Nephron (organoid): ENCODE measurements at regions not wholly inside any gene's neighbourhood (a gene's known extent, or its start where the extent isn't known, plus 50 kb on each side); places are given as distances from the start of the nearest gene placed in this dataset.

Experiments used
- H3K27ac Mint-ChIP-seq, 3 experiments: 2 replicates each; pipeline ENCODE4 v1.8.0; 2020; ENCODE audit warnings: mixed read lengths in 3 of 3, mild to moderate bottlenecking in 2 of 3, moderate library complexity in 1 of 3
- H3K27me3 Mint-ChIP-seq: 2 replicates; pipeline ENCODE4 v1.8.0; 2021; ENCODE audit warnings: low read depth, mild to moderate bottlenecking, moderate library complexity, mixed read lengths
- H3K36me3 Mint-ChIP-seq: 2 replicates; pipeline ENCODE4 v1.8.0; 2020; ENCODE audit warnings: low read depth, mixed read lengths
- H3K4me1 Mint-ChIP-seq: 2 replicates; pipeline ENCODE4 v1.8.0; 2020; ENCODE audit warnings: mixed read lengths
- H3K4me3 Mint-ChIP-seq, 3 experiments: 2 replicates each; pipeline ENCODE4 v1.8.0; 2020; ENCODE audit warnings: mild to moderate bottlenecking in 3 of 3, mixed read lengths in 3 of 3, moderate library complexity in 2 of 3
- H3K9me3 Mint-ChIP-seq: 2 replicates; pipeline ENCODE4 v1.8.0; 2020; ENCODE audit warnings: mixed read lengths
- TF ChIP-seq, protein P1 (sequence below), 3 experiments: fragments of 200-600 bp; sonication (generic); IDR thresholded peaks; one replicate each; pipeline ENCODE4 v1.5.0; 2021; ENCODE audit warnings: antibody characterized with exemption in 3 of 3; ENCODE audit not compliant: unreplicated experiment in 3 of 3

DNA sequence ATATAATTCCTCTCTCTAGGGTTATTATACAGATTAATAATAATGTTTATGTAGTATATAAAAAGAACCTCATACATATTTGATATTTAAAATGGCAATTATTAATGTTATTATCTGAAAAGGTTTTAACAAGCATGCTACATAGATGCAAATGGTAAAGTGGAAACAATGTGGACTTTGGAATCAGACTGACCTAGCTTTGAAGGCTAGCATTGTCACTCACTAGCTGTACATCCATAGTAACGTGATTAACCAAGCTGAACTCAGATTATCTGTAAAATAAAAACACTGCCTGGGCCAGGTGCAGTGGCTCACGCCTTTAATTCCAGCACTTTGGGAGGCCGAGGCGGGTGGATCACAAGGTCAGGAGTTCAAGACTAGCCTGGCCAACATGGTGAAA, 233.7 kb upstream of the SPRY1 start:
- Mint-ChIP-seq H3K4me3 (no peak overlapping the region), H3K36me3 (peaks cover 3% of the 10 kb centered on the region), H3K27ac (no peak overlapping the region), H3K9me3 (no peaks in the 10 kb centered on the region), H3K27me3 (no peaks in the 10 kb centered on the region), H3K4me1 (peaks cover 15% of the 10 kb centered on the region)
- TF ChIP-seq, protein P1, sequence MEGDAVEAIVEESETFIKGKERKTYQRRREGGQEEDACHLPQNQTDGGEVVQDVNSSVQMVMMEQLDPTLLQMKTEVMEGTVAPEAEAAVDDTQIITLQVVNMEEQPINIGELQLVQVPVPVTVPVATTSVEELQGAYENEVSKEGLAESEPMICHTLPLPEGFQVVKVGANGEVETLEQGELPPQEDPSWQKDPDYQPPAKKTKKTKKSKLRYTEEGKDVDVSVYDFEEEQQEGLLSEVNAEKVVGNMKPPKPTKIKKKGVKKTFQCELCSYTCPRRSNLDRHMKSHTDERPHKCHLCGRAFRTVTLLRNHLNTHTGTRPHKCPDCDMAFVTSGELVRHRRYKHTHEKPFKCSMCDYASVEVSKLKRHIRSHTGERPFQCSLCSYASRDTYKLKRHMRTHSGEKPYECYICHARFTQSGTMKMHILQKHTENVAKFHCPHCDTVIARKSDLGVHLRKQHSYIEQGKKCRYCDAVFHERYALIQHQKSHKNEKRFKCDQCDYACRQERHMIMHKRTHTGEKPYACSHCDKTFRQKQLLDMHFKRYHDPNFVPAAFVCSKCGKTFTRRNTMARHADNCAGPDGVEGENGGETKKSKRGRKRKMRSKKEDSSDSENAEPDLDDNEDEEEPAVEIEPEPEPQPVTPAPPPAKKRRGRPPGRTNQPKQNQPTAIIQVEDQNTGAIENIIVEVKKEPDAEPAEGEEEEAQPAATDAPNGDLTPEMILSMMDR (IDR thresholded peaks at IDR 0.05; ENCODE audit: unreplicated experiment in 3 of 3), result no peak

DNA sequence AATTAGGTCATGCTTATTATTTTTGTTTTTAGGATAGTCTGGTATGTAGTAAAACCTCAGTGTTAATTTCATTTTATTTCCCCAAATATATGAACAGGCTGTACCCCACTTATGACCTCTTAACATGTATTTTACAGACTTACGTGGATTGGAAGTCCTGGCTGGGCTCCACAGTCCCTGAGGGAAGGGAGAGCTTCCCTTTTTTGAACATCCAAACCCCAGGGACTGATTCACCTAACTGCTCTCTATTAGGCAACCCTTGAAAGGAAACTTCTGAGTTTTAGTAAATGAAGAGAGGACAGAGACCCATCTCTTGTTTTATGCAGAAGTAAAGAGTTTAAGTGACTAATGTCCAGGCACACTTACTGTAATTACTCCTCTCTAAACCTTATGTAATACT, 233.1 kb upstream of the SPRY1 start:
- Mint-ChIP-seq H3K36me3 (peaks cover 3% of the 10 kb centered on the region), H3K4me1 (peaks cover 9% of the 10 kb centered on the region), H3K27me3 (no peaks in the 10 kb centered on the region), H3K27ac (no peak overlapping the region), H3K9me3 (no peaks in the 10 kb centered on the region), H3K4me3 (no peak overlapping the region)
- TF ChIP-seq, protein P1 (IDR thresholded peaks at IDR 0.05; ENCODE audit: unreplicated experiment in 3 of 3), result no peak

DNA sequence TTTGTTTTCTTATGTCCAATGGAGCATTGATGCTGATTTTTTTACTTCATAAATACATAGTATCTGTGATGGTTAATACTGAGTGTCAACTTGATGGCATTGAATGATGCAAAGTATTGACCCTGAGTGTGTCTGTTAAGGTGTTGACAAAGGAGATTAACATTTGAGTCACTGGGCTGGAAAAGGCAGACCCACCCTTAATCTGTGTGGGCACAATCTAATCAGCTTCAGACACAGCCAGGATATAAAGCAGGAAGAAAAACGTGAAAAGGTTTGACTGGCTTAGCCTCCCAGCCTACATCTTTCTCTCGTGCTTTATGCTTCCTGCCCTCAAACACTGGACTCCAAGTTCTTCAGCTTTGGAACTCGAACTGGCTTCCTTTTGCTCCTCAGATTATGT, 230.6 kb upstream of the SPRY1 start:
- Mint-ChIP-seq H3K36me3 (peaks cover 3% of the 10 kb centered on the region), H3K27me3 (no peaks in the 10 kb centered on the region), H3K4me1 (no peaks in the 10 kb centered on the region), H3K9me3 (no peaks in the 10 kb centered on the region), H3K27ac (no peak overlapping the region), H3K4me3 (no peak overlapping the region)
- TF ChIP-seq, protein P1 (IDR thresholded peaks at IDR 0.05; ENCODE audit: unreplicated experiment in 3 of 3), result no peak

DNA sequence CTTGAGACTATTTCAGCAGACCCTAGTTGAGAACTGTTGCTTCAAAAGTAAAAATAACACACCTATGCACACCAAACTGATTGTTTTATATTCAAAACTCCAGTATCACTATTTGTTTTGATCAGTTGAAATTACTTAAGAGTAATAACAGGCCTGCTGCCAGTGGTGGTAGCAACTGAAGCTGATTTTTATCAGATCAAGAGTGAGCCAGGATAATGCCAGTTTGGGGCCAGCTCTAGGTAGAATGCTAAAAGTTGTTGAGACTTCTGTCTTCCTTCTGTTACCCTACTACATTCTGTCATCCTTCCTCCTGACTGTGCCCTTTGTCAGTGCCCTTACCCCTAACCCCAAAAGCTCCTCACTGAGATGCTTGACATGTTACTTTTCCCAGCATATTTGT, 228.7 kb upstream of the SPRY1 start:
- Mint-ChIP-seq H3K27ac (peak overlapping the region in 1 of 3 experiments; percentile 56), H3K27me3 (no peaks in the 10 kb centered on the region), H3K4me1 (no peaks in the 10 kb centered on the region), H3K36me3 (peaks cover 9% of the 10 kb centered on the region), H3K9me3 (peaks cover 5% of the 10 kb centered on the region), H3K4me3 (no peak overlapping the region)
- TF ChIP-seq, protein P1 (IDR thresholded peaks at IDR 0.05; ENCODE audit: unreplicated experiment in 3 of 3), result no peak

DNA sequence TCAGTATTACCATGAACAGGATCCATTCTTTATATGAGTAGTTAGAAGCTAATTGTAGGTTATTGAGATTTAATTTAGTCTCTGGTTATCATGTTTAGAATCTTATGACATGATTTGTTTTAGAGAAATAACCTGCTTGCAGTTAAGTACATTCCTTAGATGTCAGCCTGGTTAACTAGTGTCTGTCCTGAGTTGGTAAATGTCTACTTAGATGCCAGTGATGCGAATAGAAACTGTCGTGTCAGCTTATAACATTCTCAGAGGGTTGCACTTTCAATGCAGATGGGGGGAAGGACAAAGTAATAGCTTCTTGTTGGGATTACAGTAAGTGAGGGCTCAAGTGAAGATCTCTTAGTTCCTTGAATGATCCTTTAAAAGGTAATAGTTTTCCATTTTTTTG, 227.8 kb upstream of the SPRY1 start:
- H3K27ac Mint-ChIP-seq, result peak overlapping the region in 1 of 3 experiments; percentile 4
- H3K27me3 Mint-ChIP-seq, result no peaks in the 10 kb centered on the region
- H3K4me3 Mint-ChIP-seq, result no peak overlapping the region
- H3K9me3 Mint-ChIP-seq, result peaks cover 8% of the 10 kb centered on the region
- peaks cover 9% of the 10 kb centered on the region for H3K36me3 Mint-ChIP-seq
- no peaks in the 10 kb centered on the region for H3K4me1 Mint-ChIP-seq
- TF ChIP-seq, protein P1 (IDR thresholded peaks at IDR 0.05; ENCODE audit: unreplicated experiment in 3 of 3), result no peak

DNA sequence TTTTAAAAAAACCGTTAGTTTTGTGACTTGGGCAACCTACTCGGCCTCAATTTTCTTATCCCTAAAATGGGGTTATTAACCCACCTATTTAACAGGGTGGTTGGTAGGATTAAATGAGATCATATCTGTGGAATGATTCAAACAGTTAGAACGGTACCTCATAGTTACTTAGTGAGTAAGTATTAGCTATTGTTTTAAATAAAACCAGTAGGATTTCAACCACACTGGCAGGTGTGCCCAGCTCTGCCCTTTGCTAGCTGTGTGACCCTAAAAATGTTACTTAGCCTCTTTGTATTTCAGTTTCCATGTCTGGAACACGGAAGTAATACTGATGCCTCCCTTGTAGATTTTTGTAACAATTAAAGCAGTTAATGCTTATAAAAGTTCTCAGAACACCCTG, 225.8 kb upstream of the SPRY1 start:
- H3K9me3 Mint-ChIP-seq, result peaks cover 14% of the 10 kb centered on the region
- no peaks in the 10 kb centered on the region for H3K27me3 Mint-ChIP-seq
- no peak overlapping the region for H3K27ac Mint-ChIP-seq
- no peak overlapping the region for H3K4me3 Mint-ChIP-seq
- H3K36me3 Mint-ChIP-seq, result peaks cover 9% of the 10 kb centered on the region
- H3K4me1 Mint-ChIP-seq, result no peaks in the 10 kb centered on the region
- TF ChIP-seq, protein P1 (IDR thresholded peaks at IDR 0.05; ENCODE audit: unreplicated experiment in 3 of 3), result no peak
